ENCODE measurements at regions not wholly inside any gene's neighbourhood (a gene's known extent, or its start where the extent isn't known, plus 50 kb on each side); places are given as distances from the start of the nearest gene placed in this dataset.
A peak's percentile ranks its signal among the peaks of the same experiment; 100 is the strongest.
"Not testable (repeated sequence)": the region's sequence is repeated elsewhere in the genome, so short reads cannot be mapped to it uniquely, and the experiment has no call there.

GRCh38 chr14:106768230-106768629 lies 1241.8 kb downstream of the TMEM121 start:
- not testable (repeated sequence) for DNase-seq

DNA sequence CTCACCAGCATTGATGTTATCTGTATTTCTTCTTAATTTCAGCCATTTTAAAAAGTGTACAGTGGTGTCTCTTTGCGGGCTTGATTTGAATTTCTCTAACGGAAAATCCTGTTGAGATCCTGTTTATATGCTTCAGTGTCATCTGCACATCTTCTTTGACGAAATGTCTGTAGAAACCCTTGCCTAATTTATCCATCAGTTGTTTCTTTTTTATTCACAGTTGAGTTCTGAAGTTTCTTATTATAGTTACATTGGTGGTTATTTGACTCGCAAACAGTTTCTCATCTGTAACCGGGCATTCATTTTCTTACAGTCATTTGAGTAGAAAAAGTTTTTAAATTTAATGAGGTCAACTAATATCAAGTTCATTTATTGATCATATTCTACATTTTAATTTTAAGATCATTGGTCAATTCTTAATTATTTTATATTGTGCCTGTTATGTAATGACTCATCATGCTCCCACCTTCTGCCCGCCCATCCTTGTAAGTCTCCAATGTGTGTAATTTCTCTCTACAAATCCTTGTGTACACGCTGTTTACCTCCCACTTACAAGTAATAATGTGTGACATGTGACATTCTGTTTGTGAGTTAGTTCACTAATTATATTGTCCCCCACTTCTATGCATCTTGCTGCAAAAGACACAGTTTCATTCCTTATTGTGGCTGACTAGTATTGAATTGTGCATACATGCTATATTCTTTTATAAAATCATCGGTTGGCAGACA lies 1242.8 kb downstream of the TMEM121 start:
- not testable (repeated sequence) for DNase-seq

DNA sequence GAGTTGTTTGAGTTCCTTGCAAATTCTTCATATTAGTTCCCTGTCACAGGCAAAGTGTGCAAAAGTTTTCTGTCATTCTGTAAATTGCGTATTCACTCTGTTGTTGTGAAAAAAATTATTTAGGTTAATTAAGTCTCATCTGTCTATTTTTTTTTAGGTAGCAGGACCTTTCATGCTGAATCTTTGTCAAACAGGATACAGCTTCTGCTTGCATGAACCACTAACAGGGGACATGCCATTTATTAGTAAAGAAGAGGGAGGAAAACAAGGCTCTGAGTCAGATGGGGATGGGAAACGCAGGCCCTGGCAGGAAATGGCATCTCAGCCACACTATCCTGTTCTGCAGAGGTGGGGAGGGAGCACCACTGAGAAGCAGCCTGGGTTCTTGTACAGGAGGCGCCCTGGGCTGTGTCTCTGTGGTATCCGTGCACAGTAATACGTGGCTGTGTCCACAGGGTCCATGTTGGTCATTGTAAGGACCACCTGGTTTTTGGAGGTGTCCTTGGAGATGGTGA lies 1243.8 kb downstream of the TMEM121 start:
- not testable (repeated sequence) for DNase-seq

GRCh38 chr14:106774889-106775480 lies 1248.6 kb downstream of the TMEM121 start:
- DNase-seq, result peak; percentile 34

- no peak for DNase-seq
Measured at GRCh38 chr14:106776395-106776983, 1250.1 kb downstream of the TMEM121 start.

GRCh38 chr14:106778986-106779385 lies 1252.6 kb downstream of the TMEM121 start:
- DNase-seq, result no peak

DNA sequence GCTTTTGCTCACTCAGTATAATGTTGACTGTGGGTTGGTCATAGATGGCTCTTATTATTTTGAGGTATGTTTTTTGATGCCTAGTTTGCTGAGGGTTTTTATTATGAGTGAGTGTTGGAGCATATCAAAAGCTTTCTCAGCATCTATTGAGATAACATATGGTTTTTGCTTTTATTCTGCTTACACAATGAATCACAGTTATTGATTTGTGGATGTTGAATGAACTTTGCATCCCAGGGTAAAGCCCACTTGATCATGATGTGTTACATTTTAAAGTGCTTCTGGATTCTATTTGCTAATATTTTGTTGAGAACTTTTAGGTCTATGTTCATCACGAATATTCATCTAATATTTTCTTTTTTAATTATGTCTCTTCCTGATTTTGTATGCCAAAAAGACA lies 1260.3 kb downstream of the TMEM121 start:
- DNase-seq, result no peak

DNA sequence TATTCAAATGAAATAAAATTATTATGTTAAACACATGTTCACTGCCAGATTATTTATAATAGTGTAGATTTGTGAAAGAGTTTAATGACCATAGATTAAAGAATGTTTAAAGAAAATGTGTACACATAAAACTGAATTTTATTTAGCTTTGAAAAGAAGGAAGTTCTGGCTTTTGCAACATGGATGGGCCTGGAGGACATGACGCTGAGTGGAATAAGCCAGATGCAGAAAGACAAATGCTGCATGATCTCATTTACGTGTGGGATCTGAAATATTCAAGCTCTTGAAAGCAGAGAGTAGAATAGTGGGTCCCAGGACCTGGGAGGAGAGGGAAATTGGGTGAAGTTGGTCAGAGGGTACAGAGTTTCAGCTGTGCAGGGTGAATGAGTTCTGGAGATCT lies 1261.2 kb downstream of the TMEM121 start:
- DNase-seq, result no peak

- no peak for DNase-seq
Measured at GRCh38 chr14:106788534-106788933, 1262.2 kb downstream of the TMEM121 start.

DNA sequence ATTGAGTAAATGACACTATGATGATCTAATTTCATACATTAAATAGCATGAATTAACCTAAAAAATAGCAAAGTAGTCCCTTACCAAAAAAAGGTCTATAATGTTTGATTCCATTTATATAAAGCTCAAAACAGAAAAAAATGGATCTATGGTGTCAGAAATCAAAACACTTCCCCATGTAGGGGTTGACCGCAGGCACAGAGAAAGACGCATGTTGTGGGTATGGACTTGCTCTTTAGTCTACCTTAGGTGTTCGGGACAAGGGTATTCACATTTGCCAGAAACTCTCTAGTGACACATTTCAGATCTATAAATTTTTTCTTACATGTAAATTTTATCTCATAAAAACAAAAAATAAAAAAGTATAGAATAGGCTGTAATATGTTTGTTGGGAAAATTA lies 1262.9 kb downstream of the TMEM121 start:
- no peak for DNase-seq

GRCh38 chr14:106790189-106791036 lies 1264.0 kb downstream of the TMEM121 start:
- DNase-seq, result peak; percentile 35

GRCh38 chr14:106792543-106792942 lies 1266.2 kb downstream of the TMEM121 start:
- DNase-seq, result no peak

- DNase-seq, result not testable (repeated sequence)
Measured at GRCh38 chr14:106798166-106798565, 1271.8 kb downstream of the TMEM121 start.

DNA sequence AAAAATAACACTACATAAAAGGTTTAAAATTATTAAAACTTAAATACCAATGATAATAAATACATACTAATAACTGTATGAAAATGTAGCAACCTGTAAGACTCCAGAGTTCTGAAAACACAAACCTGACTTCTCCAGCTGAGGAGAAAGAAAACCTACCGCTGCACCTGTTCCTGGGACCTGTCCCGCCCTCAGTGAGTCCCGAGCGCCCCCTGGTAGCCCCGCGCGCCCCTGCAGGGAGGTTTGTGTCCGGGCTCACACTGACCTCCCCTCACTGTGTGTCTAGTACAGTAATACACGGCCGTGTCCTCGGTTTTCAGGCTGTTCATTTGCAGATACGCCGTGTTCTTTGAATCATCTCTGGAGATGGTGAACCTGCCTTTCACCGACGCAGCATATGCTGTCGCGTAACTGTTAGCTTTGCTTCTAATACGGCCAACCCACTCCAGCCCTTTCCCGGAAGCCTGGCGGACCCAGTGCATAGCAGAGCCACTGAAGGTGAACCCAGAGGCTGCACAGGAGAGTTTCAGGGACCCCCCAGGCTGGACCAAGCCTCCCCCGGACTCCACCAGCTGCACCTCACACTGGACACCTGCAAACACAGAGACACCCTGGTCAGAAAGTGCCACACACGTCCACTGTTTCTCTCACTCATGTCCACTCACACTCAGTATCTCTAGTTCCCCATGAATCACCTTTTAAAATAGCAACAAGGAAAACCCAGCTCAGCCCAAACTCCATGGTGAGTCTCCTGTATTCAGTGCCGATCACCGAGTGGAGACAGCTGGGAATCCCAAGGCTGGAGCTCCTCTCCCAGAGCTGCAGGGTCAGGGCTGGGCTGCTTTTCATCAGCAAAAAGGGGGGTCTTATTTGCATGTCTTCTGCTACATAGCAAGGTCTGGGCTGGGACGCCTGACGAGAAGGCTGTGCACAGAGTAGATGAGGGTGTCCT lies 1276.3 kb downstream of the TMEM121 start:
- DNase-seq, result no peak

DNA sequence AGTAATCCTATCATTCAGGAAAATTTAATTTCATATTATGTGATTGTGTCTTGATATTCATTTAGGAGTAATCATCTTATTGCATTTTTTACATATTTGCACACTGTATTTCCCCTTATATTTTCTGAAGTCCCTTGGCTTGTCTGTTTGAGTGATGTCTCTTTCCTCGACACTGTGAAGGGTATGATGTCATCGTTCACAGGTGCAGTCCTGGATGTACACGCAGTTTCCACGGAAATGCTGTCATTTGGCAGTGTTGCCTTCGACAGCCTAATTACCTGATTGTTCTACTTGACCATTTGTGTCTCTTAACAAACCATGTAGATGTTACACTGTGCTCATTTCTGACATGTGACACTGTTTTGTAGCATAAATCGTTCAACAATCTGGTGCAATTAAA lies 1277.0 kb downstream of the TMEM121 start:
- no peak for DNase-seq

DNA sequence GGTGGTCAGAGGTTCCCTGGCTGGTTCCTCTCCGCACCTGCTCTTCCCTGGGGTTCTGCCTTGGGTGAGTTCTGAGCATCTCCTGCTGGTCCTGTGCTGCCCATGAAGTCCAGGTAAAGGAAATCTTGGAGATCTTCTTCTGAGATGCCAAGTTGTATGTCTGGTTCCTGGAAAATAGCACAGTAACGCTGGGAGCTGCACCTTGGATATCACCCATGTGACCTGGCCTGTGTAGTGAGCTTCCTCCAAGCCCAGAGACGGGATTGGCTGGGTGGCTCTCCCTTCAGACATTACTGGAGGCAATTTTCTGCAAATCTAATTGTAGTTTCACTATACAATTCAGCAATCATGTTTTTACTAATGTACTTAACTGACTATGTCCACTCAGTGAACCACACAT lies 1281.1 kb downstream of the TMEM121 start:
- DNase-seq, result no peak

GRCh38 chr14:106808458-106808857 lies 1282.1 kb downstream of the TMEM121 start:
- DNase-seq, result no peak

DNA sequence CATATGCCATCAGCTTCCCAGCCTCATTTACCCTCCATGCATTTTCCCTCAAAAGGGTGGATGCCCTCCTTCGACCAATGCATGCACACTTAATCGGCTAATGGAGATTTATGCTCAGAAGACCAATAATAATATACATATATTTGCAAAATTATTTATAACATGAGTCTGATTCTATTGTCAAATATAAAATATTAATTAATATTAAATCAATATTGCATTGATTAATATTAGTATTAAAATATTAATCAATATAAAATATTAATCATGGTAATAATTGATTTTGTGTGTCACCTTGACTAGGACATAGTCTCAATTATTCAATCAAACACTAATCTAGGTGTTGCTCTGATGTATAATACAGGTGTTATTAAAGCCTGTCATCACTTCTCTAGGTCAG lies 1282.5 kb downstream of the TMEM121 start:
- DNase-seq, result no peak

DNA sequence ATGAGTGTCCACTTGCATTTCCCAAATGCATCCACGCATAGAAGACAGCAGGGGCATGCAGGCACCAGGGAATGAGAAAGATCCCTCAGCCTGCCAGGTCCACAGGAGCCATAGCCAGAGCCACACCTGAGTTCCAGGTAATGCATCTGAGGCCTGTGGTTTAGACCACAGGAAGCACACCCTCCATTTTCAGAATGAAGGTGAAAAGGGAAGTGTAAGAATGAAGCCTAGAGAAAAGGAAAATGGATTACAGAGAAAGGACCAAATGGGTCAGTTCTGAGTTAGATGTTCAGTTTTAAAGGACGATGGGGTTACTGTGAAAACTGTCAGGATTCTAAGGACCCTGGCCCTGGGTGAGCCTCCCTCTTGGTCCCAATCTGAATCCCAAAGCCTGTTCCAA lies 1283.2 kb downstream of the TMEM121 start:
- no peak for DNase-seq

- DNase-seq, result not testable (repeated sequence)
Measured at GRCh38 chr14:106810168-106810567, 1283.8 kb downstream of the TMEM121 start.

DNA sequence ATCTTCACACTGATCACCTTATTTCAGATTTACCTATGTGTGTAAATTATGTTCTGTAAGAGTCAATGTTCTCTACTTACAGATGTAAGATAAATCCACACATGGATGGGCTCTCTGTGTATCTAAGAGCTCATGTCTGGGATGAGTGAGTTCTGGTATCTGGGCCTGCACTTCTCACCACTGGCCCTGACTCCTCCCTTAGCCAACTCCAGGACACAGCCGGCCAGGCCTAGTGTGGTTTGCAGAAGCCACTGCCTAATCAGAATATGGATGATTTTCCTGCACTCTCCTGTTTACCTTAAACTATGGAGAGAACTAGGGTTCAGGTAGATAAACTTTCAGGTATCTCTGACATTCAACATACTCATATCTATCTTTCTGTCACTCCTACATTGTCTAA lies 1284.8 kb downstream of the TMEM121 start:
- DNase-seq, result no peak
